K562 (cell line): ENCODE measurements at regions not wholly inside any gene's neighbourhood (a gene's known extent, or its start where the extent isn't known, plus 50 kb on each side); places are given as distances from the start of the nearest gene placed in this dataset.

ENCODE experiments used
- ARNT ChIP-seq, 2 experiments: fragments of 450-650 bp; IDR thresholded peaks; 2 replicates each; pipeline ENCODE4 v1.6.1; 2016; ENCODE audit warnings: mild to moderate bottlenecking in 1 of 2
- BRF1 ChIP-seq: IDR thresholded peaks from 3 replicates; pipeline ENCODE4 v1.6.1; 2011; ENCODE audit warnings: borderline replicate concordance, mild to moderate bottlenecking; ENCODE audit not compliant: insufficient read length; ENCODE audit errors: extremely low read depth
- ETV1 ChIP-seq: fragments of 450-650 bp; conservative IDR thresholded peaks from 2 replicates; pipeline ENCODE4 v1.6.1; 2016; ENCODE audit warnings: missing genetic modification characterization, control low read depth, low read depth, missing compliant biosample characterization
- FOXM1 ChIP-seq, 2 experiments: fragments of 450-650 bp in 1 of 2; sonication (generic) in 1 of 2; formaldehyde crosslinking in 1 of 2; IDR thresholded peaks; 2 replicates each; pipeline versions ENCODE4 v1.6.1 to v1.9.0; 2017 to 2022; ENCODE audit warnings: low read depth in 2 of 2, mild to moderate bottlenecking in 2 of 2, missing genetic modification reagents in 1 of 2, moderate library complexity in 1 of 2
- HDAC8 ChIP-seq: fragments of 450-650 bp; IDR thresholded peaks from 2 replicates; pipeline ENCODE4 v1.6.1; 2016; ENCODE audit warnings: mild to moderate bottlenecking, missing genetic modification characterization, moderate library complexity, missing compliant biosample characterization
- ZNF274 ChIP-seq: IDR thresholded peaks from 2 replicates; pipeline ENCODE4 v1.6.1; 2011; ENCODE audit warnings: low read depth, mild to moderate bottlenecking, low read length, moderate library complexity, borderline replicate concordance
- ZNF551 ChIP-seq: fragments of 250-450 bp; sonication (Bioruptor Pico); IDR thresholded peaks from 2 replicates; pipeline ENCODE4 v1.5.0; 2021; ENCODE audit warnings: mild to moderate bottlenecking, moderate library complexity
- ZNF785 ChIP-seq: fragments of 250-450 bp; sonication (Bioruptor Pico); IDR thresholded peaks from 2 replicates; pipeline ENCODE4 v1.4.0; 2020; ENCODE audit warnings: mild to moderate bottlenecking
- TF ChIP-seq, protein P1 (sequence below): fragments of 250-450 bp; sonication (Bioruptor Pico); IDR thresholded peaks from 2 replicates; pipeline ENCODE4 v1.8.0; 2022; ENCODE audit warnings: moderate library complexity, mild to moderate bottlenecking, inconsistent platforms
- TF ChIP-seq, protein P2 (sequence below), 3 experiments: fragments of 200-800 bp in 1 of 3; sonication (Bioruptor generic) in 1 of 3; sonication (generic) in 1 of 3; formaldehyde crosslinking in 1 of 3; IDR thresholded peaks; 2 replicates each; pipeline versions ENCODE4 v1.6.1 to v1.8.0; 2016 to 2022; ENCODE audit warnings: mild to moderate bottlenecking in 2 of 3, missing compliant biosample characterization in 2 of 3, missing genetic modification characterization in 2 of 3, missing genetic modification reagents in 1 of 3
- TF ChIP-seq, protein P3 (sequence below): fragments of 200-800 bp; sonication (Bioruptor generic); IDR thresholded peaks from 2 replicates; pipeline ENCODE4 v1.6.1; 2017; ENCODE audit warnings: missing genetic modification characterization, missing compliant biosample characterization
- TF ChIP-seq, protein P4 (sequence below): fragments of 450-650 bp; formaldehyde crosslinking; IDR thresholded peaks from 2 replicates; pipeline ENCODE4 v1.4.0; 2022; ENCODE audit warnings: missing genetic modification characterization

DNA sequence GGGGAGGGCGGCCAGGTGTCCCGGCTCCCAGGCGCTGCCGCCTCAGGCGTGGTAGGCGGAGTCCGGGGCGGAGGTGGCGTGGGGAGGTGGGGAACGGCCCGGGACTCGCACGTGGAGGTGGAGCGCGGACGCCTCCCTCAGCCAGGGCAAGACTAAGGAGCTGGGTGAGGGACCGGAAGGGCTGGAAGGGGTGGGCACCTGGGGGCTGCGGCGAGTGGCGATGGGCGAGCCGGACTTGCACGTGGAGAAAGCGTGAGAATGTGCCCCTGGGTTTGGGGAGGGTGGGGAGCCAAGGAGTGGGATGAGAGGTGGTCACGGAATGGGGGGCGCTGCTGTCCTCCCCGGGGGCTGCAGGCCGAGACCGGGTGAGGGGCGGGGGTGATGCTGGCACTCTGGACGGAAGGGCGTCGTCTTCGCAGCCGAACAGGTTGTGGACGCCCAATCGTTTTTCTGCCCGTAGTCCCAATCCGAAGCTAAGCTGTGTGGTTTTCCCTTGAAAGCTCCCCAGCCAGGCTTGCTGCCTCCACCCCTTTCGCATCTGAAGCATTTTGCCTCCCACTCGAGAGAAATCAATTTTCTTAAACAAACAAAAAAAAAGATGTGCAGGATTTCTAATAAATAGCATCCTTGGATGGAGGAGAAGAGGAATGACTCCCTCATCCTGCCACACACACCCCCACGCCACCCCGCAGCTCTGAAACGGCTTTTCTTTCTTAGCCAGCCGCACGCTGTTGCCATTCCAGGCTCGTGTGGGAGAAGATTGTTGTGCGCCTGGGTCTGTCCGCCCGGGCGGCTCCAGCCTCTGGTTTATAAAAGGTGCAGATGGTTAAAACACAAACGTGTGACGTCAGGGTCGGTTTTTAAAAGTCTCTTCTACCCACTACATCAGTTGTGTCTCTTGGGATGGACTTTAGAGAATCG is 62.5 kb upstream of the ANKRD28 start (continued):
- TF ChIP-seq, protein P1, sequence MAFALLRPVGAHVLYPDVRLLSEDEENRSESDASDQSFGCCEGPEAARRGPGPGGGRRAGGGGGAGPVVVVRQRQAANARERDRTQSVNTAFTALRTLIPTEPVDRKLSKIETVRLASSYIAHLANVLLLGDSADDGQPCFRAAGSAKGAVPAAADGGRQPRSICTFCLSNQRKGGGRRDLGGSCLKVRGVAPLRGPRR (CRISPR knock-in tag): no peak
- TF ChIP-seq, protein P2, sequence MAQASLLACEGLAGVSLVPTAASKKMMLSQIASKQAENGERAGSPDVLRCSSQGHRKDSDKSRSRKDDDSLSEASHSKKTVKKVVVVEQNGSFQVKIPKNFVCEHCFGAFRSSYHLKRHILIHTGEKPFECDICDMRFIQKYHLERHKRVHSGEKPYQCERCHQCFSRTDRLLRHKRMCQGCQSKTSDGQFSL (CRISPR knock-in tag; IDR thresholded peaks at IDR 0.05): peak; percentile 59; the same call in 1 of the 2 replicates
- TF ChIP-seq, protein P2 (tag; IDR thresholded peaks at IDR 0.05): peak in 1 of 2 experiments; percentile 34; a peak in 1 of 4 replicates
- TF ChIP-seq FOXM1 (IDR thresholded peaks at IDR 0.05; ENCODE audit: low read depth) (no peak; the same call in 1 of the 2 replicates), FOXM1 (CRISPR knock-in tag; IDR thresholded peaks at IDR 0.05; ENCODE audit: low read depth) (no peak), ARNT (IDR thresholded peaks at IDR 0.05) (no peak), HDAC8 (tag) (no peak), ZNF274 (no peak), ETV1 (tag) (no peak), BRF1 (no peak), ZNF551 (no peak), ZNF785 (no peak)
- TF ChIP-seq, protein P3, sequence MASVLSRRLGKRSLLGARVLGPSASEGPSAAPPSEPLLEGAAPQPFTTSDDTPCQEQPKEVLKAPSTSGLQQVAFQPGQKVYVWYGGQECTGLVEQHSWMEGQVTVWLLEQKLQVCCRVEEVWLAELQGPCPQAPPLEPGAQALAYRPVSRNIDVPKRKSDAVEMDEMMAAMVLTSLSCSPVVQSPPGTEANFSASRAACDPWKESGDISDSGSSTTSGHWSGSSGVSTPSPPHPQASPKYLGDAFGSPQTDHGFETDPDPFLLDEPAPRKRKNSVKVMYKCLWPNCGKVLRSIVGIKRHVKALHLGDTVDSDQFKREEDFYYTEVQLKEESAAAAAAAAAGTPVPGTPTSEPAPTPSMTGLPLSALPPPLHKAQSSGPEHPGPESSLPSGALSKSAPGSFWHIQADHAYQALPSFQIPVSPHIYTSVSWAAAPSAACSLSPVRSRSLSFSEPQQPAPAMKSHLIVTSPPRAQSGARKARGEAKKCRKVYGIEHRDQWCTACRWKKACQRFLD (CRISPR knock-in tag): peak; percentile 74
- TF ChIP-seq, protein P4, sequence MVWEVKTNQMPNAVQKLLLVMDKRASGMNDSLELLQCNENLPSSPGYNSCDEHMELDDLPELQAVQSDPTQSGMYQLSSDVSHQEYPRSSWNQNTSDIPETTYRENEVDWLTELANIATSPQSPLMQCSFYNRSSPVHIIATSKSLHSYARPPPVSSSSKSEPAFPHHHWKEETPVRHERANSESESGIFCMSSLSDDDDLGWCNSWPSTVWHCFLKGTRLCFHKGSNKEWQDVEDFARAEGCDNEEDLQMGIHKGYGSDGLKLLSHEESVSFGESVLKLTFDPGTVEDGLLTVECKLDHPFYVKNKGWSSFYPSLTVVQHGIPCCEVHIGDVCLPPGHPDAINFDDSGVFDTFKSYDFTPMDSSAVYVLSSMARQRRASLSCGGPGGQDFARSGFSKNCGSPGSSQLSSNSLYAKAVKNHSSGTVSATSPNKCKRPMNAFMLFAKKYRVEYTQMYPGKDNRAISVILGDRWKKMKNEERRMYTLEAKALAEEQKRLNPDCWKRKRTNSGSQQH: peak; percentile 76; the same call in 1 of the 2 replicates
